NT2/D1 (cell line): ENCODE measurements at regions not wholly inside any gene's neighbourhood (a gene's known extent, or its start where the extent isn't known, plus 50 kb on each side); places are given as distances from the start of the nearest gene placed in this dataset.

Experiments used
- DNase-seq: peaks from one replicate; pipeline ENCODE4 v3.0.0-alpha.2; 2011; ENCODE audit warnings: low read depth, low spot score
- H3K27me3 ChIP-seq: 2 replicates; pipeline ENCODE4 v1.6.0; 2011; ENCODE audit warnings: mild to moderate bottlenecking; ENCODE audit not compliant: insufficient read length, insufficient read depth
- H3K36me3 ChIP-seq: 2 replicates; pipeline ENCODE4 v1.6.1; 2011; ENCODE audit warnings: mild to moderate bottlenecking, low read length, mixed read lengths; ENCODE audit not compliant: insufficient read depth, insufficient read length
- H3K4me1 ChIP-seq: 2 replicates; pipeline ENCODE4 v1.5.1; 2011; ENCODE audit not compliant: insufficient read depth, insufficient read length
- H3K4me3 ChIP-seq: 2 replicates; pipeline ENCODE4 v1.5.1; 2011; ENCODE audit warnings: low read depth; ENCODE audit not compliant: insufficient read length
- H3K9ac ChIP-seq: 2 replicates; pipeline ENCODE4 v1.6.0; 2011; ENCODE audit warnings: low read depth; ENCODE audit not compliant: insufficient read length
- H3K9me3 ChIP-seq: 2 replicates; pipeline ENCODE4 v1.5.1; 2011; ENCODE audit warnings: mild to moderate bottlenecking, low read length; ENCODE audit not compliant: insufficient read depth
- SUZ12 ChIP-seq: IDR thresholded peaks from 2 replicates; pipeline ENCODE4 v1.6.1; 2011; ENCODE audit not compliant: insufficient read length, insufficient read depth; ENCODE audit errors: extremely low read depth
- YY1 ChIP-seq: IDR thresholded peaks from 2 replicates; pipeline ENCODE4 v1.6.1; 2011; ENCODE audit not compliant: insufficient read length, insufficient read depth
- ZNF274 ChIP-seq: IDR thresholded peaks from 2 replicates; pipeline ENCODE4 v1.6.1; 2011; ENCODE audit warnings: mild to moderate bottlenecking, low read depth, low read length

GRCh38 chr16:63038397-63039106, 1002.3 kb upstream of the CDH8 start:
- DNase-seq, result no peak
- no peak overlapping the region for H3K4me3 ChIP-seq
- no peaks in the 10 kb centered on the region for H3K27me3 ChIP-seq
- no peak for TF ChIP-seq SUZ12
- TF ChIP-seq ZNF274, result no peak
- TF ChIP-seq YY1, result no peak
- H3K9me3 ChIP-seq, result no peaks in the 10 kb centered on the region
- no peak overlapping the region for H3K9ac ChIP-seq
- H3K4me1 ChIP-seq, result no peaks in the 10 kb centered on the region
- no peaks in the 10 kb centered on the region for H3K36me3 ChIP-seq

GRCh38 chr16:63037761-63038396, 1001.6 kb upstream of the CDH8 start:
- Histone ChIP-seq H3K4me1 (no peaks in the 10 kb centered on the region), H3K27me3 (no peaks in the 10 kb centered on the region), H3K9me3 (no peaks in the 10 kb centered on the region), H3K36me3 (no peaks in the 10 kb centered on the region), H3K9ac (no peak overlapping the region), H3K4me3 (no peak overlapping the region)
- TF ChIP-seq YY1, result no peak
- no peak for TF ChIP-seq ZNF274
- TF ChIP-seq SUZ12, result no peak
- DNase-seq, result no peak

- no peak for DNase-seq
- H3K36me3 ChIP-seq, result no peaks in the 10 kb centered on the region
- TF ChIP-seq ZNF274 (no peak), SUZ12 (no peak), YY1 (no peak)
- no peak overlapping the region for H3K4me3 ChIP-seq
- no peaks in the 10 kb centered on the region for H3K27me3 ChIP-seq
- H3K9me3 ChIP-seq, result no peaks in the 10 kb centered on the region
- no peaks in the 10 kb centered on the region for H3K4me1 ChIP-seq
- H3K9ac ChIP-seq, result no peak overlapping the region
These were observed 982.5 kb upstream of the CDH8 start for GRCh38 chr16:63018581-63019223.

GRCh38 chr16:63008688-63009087, 972.5 kb upstream of the CDH8 start:
- TF ChIP-seq ZNF274 (no peak), SUZ12 (no peak), YY1 (no peak)

GRCh38 chr16:63005356-63005755, 969.1 kb upstream of the CDH8 start:
- Histone ChIP-seq H3K9me3 (peaks cover 8% of the 10 kb centered on the region; the same call in 1 of the 2 replicates), H3K36me3 (no peaks in the 10 kb centered on the region), H3K9ac (no peak overlapping the region), H3K4me1 (no peaks in the 10 kb centered on the region), H3K27me3 (no peaks in the 10 kb centered on the region), H3K4me3 (no peak overlapping the region)
- TF ChIP-seq YY1, result no peak
- no peak for TF ChIP-seq SUZ12
- no peak for TF ChIP-seq ZNF274
- no peak for DNase-seq

More at GRCh38 chr16:63008688-63009087, 972.5 kb upstream of the CDH8 start:
- Histone ChIP-seq H3K4me3 (no peak overlapping the region), H3K9ac (no peak overlapping the region), H3K4me1 (no peaks in the 10 kb centered on the region), H3K9me3 (no peaks in the 10 kb centered on the region), H3K36me3 (no peaks in the 10 kb centered on the region), H3K27me3 (no peaks in the 10 kb centered on the region)
- no peak for DNase-seq

- no peak for DNase-seq
- Histone ChIP-seq H3K9ac (no peak overlapping the region), H3K9me3 (no peaks in the 10 kb centered on the region), H3K4me3 (no peak overlapping the region), H3K27me3 (no peaks in the 10 kb centered on the region), H3K4me1 (no peaks in the 10 kb centered on the region), H3K36me3 (no peaks in the 10 kb centered on the region)
- no peak for TF ChIP-seq SUZ12
These were observed 953.2 kb upstream of the CDH8 start for GRCh38 chr16:62989480-62989879.

- H3K4me3 ChIP-seq, result no peak overlapping the region
- H3K9me3 ChIP-seq, result no peaks in the 10 kb centered on the region
- TF ChIP-seq YY1, result no peak
- TF ChIP-seq SUZ12, result no peak
- no peak for TF ChIP-seq ZNF274
- DNase-seq, result no peak
- H3K36me3 ChIP-seq, result no peaks in the 10 kb centered on the region
- no peaks in the 10 kb centered on the region for H3K27me3 ChIP-seq
- H3K9ac ChIP-seq, result no peak overlapping the region
- H3K4me1 ChIP-seq, result no peaks in the 10 kb centered on the region
These were observed 949.5 kb upstream of the CDH8 start for GRCh38 chr16:62985722-62986121.
